Caco-2 (cell line): ENCODE measurements at regions not wholly inside any gene's neighbourhood (a gene's known extent, or its start where the extent isn't known, plus 50 kb on each side); places are given as distances from the start of the nearest gene placed in this dataset.

Experiments used
- BruUV-seq: library from RNA; stranded (reverse); fragments of 400-500 nt; replicated peaks from 2 replicates; lab custom pipeline; 2021; lab: Mats Ljungman, UMichigan
- CTCF ChIA-PET: fragments of 300-600 bp; sonication (Branson Sonifier 250); formaldehyde crosslinking; loops from one replicate; lab custom pipeline; 2022; ENCODE audit warnings: antibody characterized with exemption; lab: Charles Lee
- POLR2A ChIA-PET: fragments of 300-600 bp; sonication (Branson Sonifier 250); formaldehyde crosslinking; loops from one replicate; lab custom pipeline; 2022; ENCODE audit warnings: antibody characterized with exemption; lab: Charles Lee
- DNase-seq, 2 experiments: peaks; one replicate each; pipeline versions ENCODE4 v3.0.0 to v3.0.0-alpha.2; 2020 to 2022
- H3K27me3 ChIP-seq: replicated peaks from 2 replicates; pipeline ENCODE4 v1.6.0; 2011; ENCODE audit warnings: low read length; ENCODE audit not compliant: control insufficient read depth, insufficient read depth
- H3K36me3 ChIP-seq: 2 replicates; pipeline ENCODE4 v1.5.1; 2011; ENCODE audit warnings: low read length; ENCODE audit not compliant: control insufficient read depth, insufficient read depth
- H3K4me1 ChIP-seq: fragments of 250-450 bp; sonication (Bioruptor Pico); 2 replicates; pipeline ENCODE4 v1.5.1; 2020; ENCODE audit warnings: mild to moderate bottlenecking
- H3K4me3 ChIP-seq: 2 replicates; pipeline ENCODE4 v1.5.1; 2011; ENCODE audit warnings: low read depth, mild to moderate bottlenecking, control low read depth, low read length
- H3K9me3 ChIP-seq: fragments of 250-450 bp; sonication (Bioruptor Pico); 2 replicates; pipeline ENCODE4 v1.5.1; 2020; ENCODE audit warnings: mild to moderate bottlenecking, moderate library complexity
- H3K27ac Mint-ChIP-seq: one replicate; pipeline ENCODE4 v1.8.0; 2022; ENCODE audit warnings: mixed read lengths; ENCODE audit not compliant: unreplicated experiment
- H3K27me3 Mint-ChIP-seq: one replicate; pipeline ENCODE4 v1.8.0; 2022; ENCODE audit warnings: mixed read lengths; ENCODE audit not compliant: insufficient read depth, unreplicated experiment
- H3K36me3 Mint-ChIP-seq: one replicate; pipeline ENCODE4 v1.8.0; 2022; ENCODE audit warnings: mild to moderate bottlenecking, mixed read lengths; ENCODE audit not compliant: insufficient read depth, unreplicated experiment
- H3K4me1 Mint-ChIP-seq: one replicate; pipeline ENCODE4 v1.8.0; 2022; ENCODE audit warnings: low read depth, mixed read lengths; ENCODE audit not compliant: unreplicated experiment
- H3K4me3 Mint-ChIP-seq: one replicate; pipeline ENCODE4 v1.8.0; 2022; ENCODE audit warnings: mild to moderate bottlenecking, moderate library complexity, mixed read lengths; ENCODE audit not compliant: unreplicated experiment
- H3K9me3 Mint-ChIP-seq: one replicate; pipeline ENCODE4 v1.8.0; 2022; ENCODE audit warnings: mixed read lengths; ENCODE audit not compliant: unreplicated experiment
- intact Hi-C: fragments of 100-400 bp; cut with micrococcal nuclease; formaldehyde crosslinking; loops from one replicate; pipeline ENCODE4 v1.10.0; 2022; ENCODE audit not compliant: unreplicated experiment
- TF ChIP-seq, protein P1 (sequence below), 2 experiments: fragments of 200-600 bp in 1 of 2; IDR thresholded peaks; 1 replicate in 1 of 2; 2 replicates in 1 of 2; pipeline versions ENCODE4 v1.5.1 to v1.8.0; 2011 to 2022; ENCODE audit warnings: antibody characterized with exemption in 1 of 2, control low read depth in 1 of 2, inconsistent platforms in 1 of 2, low read depth in 1 of 2, low read length in 1 of 2, mild to moderate bottlenecking in 1 of 2, moderate library complexity in 1 of 2; ENCODE audit not compliant: insufficient read depth in 1 of 2, severe bottlenecking in 1 of 2, unreplicated experiment in 1 of 2

DNA sequence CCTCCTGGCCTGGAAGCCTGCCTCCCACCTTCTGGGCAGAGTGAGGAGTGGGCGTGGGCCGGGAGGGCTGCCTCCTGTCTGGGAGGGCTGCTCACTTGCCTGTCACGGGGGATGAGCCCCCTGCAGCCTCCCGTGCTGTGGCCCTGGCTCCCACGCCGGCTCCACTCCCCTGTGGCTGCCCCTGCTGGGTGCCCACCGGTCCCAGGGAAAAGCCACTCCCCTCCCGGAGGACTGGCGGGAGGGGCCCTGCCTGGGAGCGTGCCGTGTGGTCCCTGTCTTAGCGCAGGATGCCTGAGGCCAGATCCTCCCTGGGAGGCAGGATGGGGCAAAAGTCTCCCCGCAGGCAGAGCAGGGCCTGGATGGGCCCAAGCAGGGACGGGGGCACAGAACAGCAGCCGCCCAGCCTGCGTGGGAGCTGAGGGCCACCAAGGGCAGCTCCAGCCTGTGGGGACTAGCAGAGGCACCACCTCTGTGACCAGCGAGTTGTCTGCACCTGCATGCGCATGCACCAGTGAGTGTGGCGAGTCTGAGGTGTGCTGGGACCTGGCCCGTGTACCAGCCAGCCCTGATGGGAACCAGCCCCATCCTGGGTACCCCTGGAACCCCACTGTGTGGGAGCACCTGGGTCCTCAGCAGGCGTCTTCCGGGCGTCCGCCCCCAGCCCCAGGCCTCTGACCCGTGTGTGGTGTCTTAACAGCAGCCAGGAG is 339.9 kb downstream of the SEC14L1 start:
- H3K36me3 ChIP-seq = peaks cover 10% of the 10 kb centered on the region
- intact Hi-C loops = no loop called here
- POLR2A ChIA-PET = no interaction called here
- TF ChIP-seq, protein P1, sequence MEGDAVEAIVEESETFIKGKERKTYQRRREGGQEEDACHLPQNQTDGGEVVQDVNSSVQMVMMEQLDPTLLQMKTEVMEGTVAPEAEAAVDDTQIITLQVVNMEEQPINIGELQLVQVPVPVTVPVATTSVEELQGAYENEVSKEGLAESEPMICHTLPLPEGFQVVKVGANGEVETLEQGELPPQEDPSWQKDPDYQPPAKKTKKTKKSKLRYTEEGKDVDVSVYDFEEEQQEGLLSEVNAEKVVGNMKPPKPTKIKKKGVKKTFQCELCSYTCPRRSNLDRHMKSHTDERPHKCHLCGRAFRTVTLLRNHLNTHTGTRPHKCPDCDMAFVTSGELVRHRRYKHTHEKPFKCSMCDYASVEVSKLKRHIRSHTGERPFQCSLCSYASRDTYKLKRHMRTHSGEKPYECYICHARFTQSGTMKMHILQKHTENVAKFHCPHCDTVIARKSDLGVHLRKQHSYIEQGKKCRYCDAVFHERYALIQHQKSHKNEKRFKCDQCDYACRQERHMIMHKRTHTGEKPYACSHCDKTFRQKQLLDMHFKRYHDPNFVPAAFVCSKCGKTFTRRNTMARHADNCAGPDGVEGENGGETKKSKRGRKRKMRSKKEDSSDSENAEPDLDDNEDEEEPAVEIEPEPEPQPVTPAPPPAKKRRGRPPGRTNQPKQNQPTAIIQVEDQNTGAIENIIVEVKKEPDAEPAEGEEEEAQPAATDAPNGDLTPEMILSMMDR (IDR thresholded peaks at IDR 0.05; ENCODE audit: insufficient read depth in 1 of 2, low read depth in 1 of 2, low read length in 1 of 2, severe bottlenecking in 1 of 2, unreplicated experiment in 1 of 2) = no peak
- DNase-seq = no peak
- no peak overlapping the region for H3K4me3 ChIP-seq
- H3K9me3 Mint-ChIP-seq = no peaks in the 10 kb centered on the region
- BruUV-seq = no TSS peak
- H3K9me3 ChIP-seq = no peaks in the 10 kb centered on the region
- peaks cover 10% of the 10 kb centered on the region; the same call in 1 of the 2 replicates for H3K4me1 ChIP-seq
- H3K27me3 Mint-ChIP-seq = no peaks in the 10 kb centered on the region
- no peak overlapping the region for H3K4me3 Mint-ChIP-seq
- CTCF ChIA-PET = no interaction called here
- H3K4me1 Mint-ChIP-seq = peaks cover 12% of the 10 kb centered on the region
- H3K36me3 Mint-ChIP-seq = peaks cover 54% of the 10 kb centered on the region
- H3K27ac Mint-ChIP-seq = no peak overlapping the region
- no peaks in the 10 kb centered on the region for H3K27me3 ChIP-seq

GRCh38 chr17:77481476-77482374 is 341.0 kb downstream of the SEC14L1 start:
- peaks cover 10% of the 10 kb centered on the region; the same call in 1 of the 2 replicates for H3K4me1 ChIP-seq
- no TSS peak for BruUV-seq
- no peaks in the 10 kb centered on the region for H3K9me3 Mint-ChIP-seq
- no peaks in the 10 kb centered on the region for H3K27me3 Mint-ChIP-seq
- no peaks in the 10 kb centered on the region for H3K27me3 ChIP-seq
- no peaks in the 10 kb centered on the region for H3K9me3 ChIP-seq
- CTCF ChIA-PET = no interaction called here
- H3K27ac Mint-ChIP-seq = no peak overlapping the region
- DNase-seq = no peak
- H3K36me3 ChIP-seq = peaks cover 10% of the 10 kb centered on the region
- no peak overlapping the region for H3K4me3 ChIP-seq
- intact Hi-C loops = no loop called here
- peaks cover 11% of the 10 kb centered on the region for H3K4me1 Mint-ChIP-seq
- H3K36me3 Mint-ChIP-seq = peaks cover 60% of the 10 kb centered on the region
- POLR2A ChIA-PET = no interaction called here
- TF ChIP-seq, protein P1 (IDR thresholded peaks at IDR 0.05; ENCODE audit: insufficient read depth in 1 of 2, low read depth in 1 of 2, low read length in 1 of 2, severe bottlenecking in 1 of 2, unreplicated experiment in 1 of 2) = no peak
- H3K4me3 Mint-ChIP-seq = no peak overlapping the region

- Histone ChIP-seq H3K36me3 (peaks cover 12% of the 10 kb centered on the region), H3K4me1 (peaks cover 4% of the 10 kb centered on the region; the same call in 1 of the 2 replicates), H3K9me3 (no peaks in the 10 kb centered on the region), H3K27me3 (no peaks in the 10 kb centered on the region), H3K4me3 (no peak overlapping the region)
- no TSS peak for BruUV-seq
- Mint-ChIP-seq H3K27me3 (no peaks in the 10 kb centered on the region), H3K36me3 (peaks cover 51% of the 10 kb centered on the region), H3K9me3 (no peaks in the 10 kb centered on the region), H3K27ac (no peak overlapping the region), H3K4me1 (peaks cover 3% of the 10 kb centered on the region), H3K4me3 (no peak overlapping the region)
- POLR2A ChIA-PET = no interaction called here
- CTCF ChIA-PET = no interaction called here
- TF ChIP-seq, protein P1 (IDR thresholded peaks at IDR 0.05; ENCODE audit: insufficient read depth in 1 of 2, low read depth in 1 of 2, low read length in 1 of 2, severe bottlenecking in 1 of 2, unreplicated experiment in 1 of 2) = no peak
- intact Hi-C loops = no loop called here
- DNase-seq = no peak
These were observed 341.8 kb downstream of the SEC14L1 start for GRCh38 chr17:77482375-77483127.
